CD4-positive, alpha-beta T cell (primary cell): ENCODE measurements at regions not wholly inside any gene's neighbourhood (a gene's known extent, or its start where the extent isn't known, plus 50 kb on each side); places are given as distances from the start of the nearest gene placed in this dataset.

Experiments
- ATAC-seq: fragments of 200-7000 bp; cut with Tn5 transposase; one replicate; pipeline ENCODE4 v1.10.0; 2022; ENCODE audit warnings: mild to moderate bottlenecking; ENCODE audit not compliant: poor library complexity
- CTCF ChIA-PET: fragments of 350-600 bp; sonication (Branson Sonifier 250); formaldehyde crosslinking; loops from one replicate; lab custom pipeline; 2021; ENCODE audit warnings: antibody characterized with exemption, inconsistent platforms; lab: Charles Lee
- POLR2A ChIA-PET: fragments of 350-600 bp; sonication (Branson Sonifier 250); formaldehyde crosslinking; loops from one replicate; lab custom pipeline; 2021; ENCODE audit warnings: antibody characterized with exemption, inconsistent platforms; lab: Charles Lee
- DNase-seq, 14 experiments: peaks; one replicate each; pipeline ENCODE4 v3.0.0-alpha.2; 2013 to 2020; ENCODE audit warnings: mixed read lengths in 2 of 14
- H3K27ac ChIP-seq, 2 donors: one replicate each; pipeline versions ENCODE4 v1.5.1 to v1.7.0; 2013; ENCODE audit warnings: low read length in 2 of 2, low read depth in 1 of 2, mild to moderate bottlenecking in 1 of 2
- H3K27me3 ChIP-seq, 2 experiments: 1 replicate in 1 of 2; 2 replicates in 1 of 2; pipeline versions ENCODE4 v1.6.1 to v1.7.0; 2013; ENCODE audit warnings: low read length in 2 of 2, control low read depth in 1 of 2, mild to moderate bottlenecking in 1 of 2, moderate library complexity in 1 of 2; ENCODE audit not compliant: insufficient read depth in 2 of 2, control insufficient read depth in 1 of 2
- H3K36me3 ChIP-seq: one replicate; pipeline ENCODE4 v1.6.1; 2013; ENCODE audit warnings: low read length, control low read depth; ENCODE audit not compliant: insufficient read depth
- H3K4me1 ChIP-seq: one replicate; pipeline ENCODE4 v1.6.1; 2013; ENCODE audit warnings: low read length, control low read depth; ENCODE audit not compliant: insufficient read depth
- H3K4me3 ChIP-seq: one replicate; pipeline ENCODE4 v1.5.1; 2013; ENCODE audit warnings: mild to moderate bottlenecking, low read length, moderate library complexity
- H3K9me3 ChIP-seq, 2 experiments: 1 replicate in 1 of 2; 2 replicates in 1 of 2; pipeline versions ENCODE4 v1.6.1 to v1.7.0; 2013; ENCODE audit warnings: low read length in 2 of 2, mild to moderate bottlenecking in 2 of 2, control low read depth in 1 of 2, moderate library complexity in 1 of 2; ENCODE audit not compliant: control insufficient read depth in 1 of 2, insufficient read depth in 1 of 2
- H3K27ac Mint-ChIP-seq: one replicate; pipeline ENCODE4 v1.8.0; 2020; ENCODE audit warnings: mixed read lengths
- H3K27me3 Mint-ChIP-seq: one replicate; pipeline ENCODE4 v1.8.0; 2021; ENCODE audit warnings: mixed read lengths
- H3K36me3 Mint-ChIP-seq: one replicate; pipeline ENCODE4 v1.8.0; 2021; ENCODE audit warnings: low read depth, mixed read lengths
- H3K4me1 Mint-ChIP-seq: one replicate; pipeline ENCODE4 v1.8.0; 2021; ENCODE audit warnings: low read depth, mixed read lengths
- H3K4me3 Mint-ChIP-seq: one replicate; pipeline ENCODE4 v1.8.0; 2020; ENCODE audit warnings: mild to moderate bottlenecking, mixed read lengths
- H3K9me3 Mint-ChIP-seq: one replicate; pipeline ENCODE4 v1.8.0; 2020; ENCODE audit warnings: mixed read lengths
- CTCF ChIP-seq: fragments of 200-600 bp; IDR thresholded peaks from one replicate; pipeline ENCODE4 v1.8.0; 2022; ENCODE audit warnings: antibody characterized with exemption, mild to moderate bottlenecking
- intact Hi-C, 2 experiments: fragments of 100-400 bp; cut with DNase I in 1 of 2; cut with micrococcal nuclease in 1 of 2; formaldehyde crosslinking; loops; one replicate each; pipeline versions ENCODE4 v1.15.1 to v1.9.0; 2023 to 2025; cut with DNase I, micrococcal nuclease

- H3K4me1 ChIP-seq = no peaks in the 10 kb centered on the region
- POLR2A ChIA-PET = no interaction called here
- TF ChIP-seq CTCF = no peak
- intact Hi-C loops = no loop called here
- H3K27ac Mint-ChIP-seq = no peak overlapping the region
- ATAC-seq (no peak), DNase-seq (no peak)
- H3K27ac ChIP-seq = no peak overlapping the region
- H3K27me3 ChIP-seq = peaks cover 0 to 2% of the 10 kb centered on the region in 2 experiments
- no peaks in the 10 kb centered on the region for H3K4me1 Mint-ChIP-seq
- CTCF ChIA-PET = no interaction called here
- no peaks in the 10 kb centered on the region for H3K36me3 Mint-ChIP-seq
- H3K36me3 ChIP-seq = no peaks in the 10 kb centered on the region
- H3K4me3 ChIP-seq = no peak overlapping the region
- peaks cover 5% of the 10 kb centered on the region for H3K27me3 Mint-ChIP-seq
- H3K9me3 ChIP-seq = peaks cover 0 to 4% of the 10 kb centered on the region in 2 experiments
- H3K9me3 Mint-ChIP-seq = peaks cover 3% of the 10 kb centered on the region
- H3K4me3 Mint-ChIP-seq = no peak overlapping the region
Observed at GRCh38 chr13:94936633-94937032, 224.3 kb upstream of the SOX21 start.

- Mint-ChIP-seq H3K9me3 (peaks cover 3% of the 10 kb centered on the region), H3K27ac (no peak overlapping the region), H3K4me1 (no peaks in the 10 kb centered on the region), H3K4me3 (no peak overlapping the region), H3K27me3 (peaks cover 13% of the 10 kb centered on the region), H3K36me3 (no peaks in the 10 kb centered on the region)
- H3K36me3 ChIP-seq = no peaks in the 10 kb centered on the region
- no peaks in the 10 kb centered on the region for H3K27me3 ChIP-seq
- peaks cover 0 to 5% of the 10 kb centered on the region in 2 experiments for H3K9me3 ChIP-seq
- no peak overlapping the region for H3K4me3 ChIP-seq
- DNase-seq = no peak
- no peak for ATAC-seq
- intact Hi-C loops = no loop called here
- ChIA-PET POLR2A (no interaction called here), CTCF (no interaction called here)
- no peak for TF ChIP-seq CTCF
- no peaks in the 10 kb centered on the region for H3K4me1 ChIP-seq
- no peak overlapping the region for H3K27ac ChIP-seq
Observed at GRCh38 chr13:94933936-94934335, 221.6 kb upstream of the SOX21 start.

- no peaks in the 10 kb centered on the region for H3K36me3 Mint-ChIP-seq
- H3K4me3 Mint-ChIP-seq = no peak overlapping the region
- ATAC-seq = no peak
- Histone ChIP-seq H3K4me3 (no peak overlapping the region), H3K9me3 (peaks cover 0 to 5% of the 10 kb centered on the region in 2 experiments), H3K4me1 (no peaks in the 10 kb centered on the region), H3K27me3 (no peaks in the 10 kb centered on the region), H3K36me3 (no peaks in the 10 kb centered on the region), H3K27ac (no peak overlapping the region)
- peaks cover 3% of the 10 kb centered on the region for H3K9me3 Mint-ChIP-seq
- no peak for DNase-seq
- no peaks in the 10 kb centered on the region for H3K4me1 Mint-ChIP-seq
- peaks cover 13% of the 10 kb centered on the region for H3K27me3 Mint-ChIP-seq
- ChIA-PET POLR2A (no interaction called here), CTCF (no interaction called here)
- no peak for TF ChIP-seq CTCF
- H3K27ac Mint-ChIP-seq = no peak overlapping the region
- intact Hi-C loops = no loop called here
Observed at GRCh38 chr13:94933230-94933751, 220.9 kb upstream of the SOX21 start.
